Liver (tissue), 3 donors: ENCODE measurements at regions not wholly inside any gene's neighbourhood (a gene's known extent, or its start where the extent isn't known, plus 50 kb on each side); places are given as distances from the start of the nearest gene placed in this dataset.

Experiments
- ATF3 ChIP-seq: IDR thresholded peaks from 2 replicates; pipeline ENCODE4 v1.6.1; 2016; ENCODE audit warnings: antibody characterized with exemption
- CTCF ChIP-seq: fragments of 150-350 bp; IDR thresholded peaks from 2 replicates; pipeline ENCODE4 v1.5.1; 2017; ENCODE audit warnings: improper control_type of control experiment, low read depth, low read length; ENCODE audit not compliant: missing input control
- FOXA1 ChIP-seq: IDR thresholded peaks from 2 replicates; pipeline ENCODE4 v1.6.1; 2016; ENCODE audit warnings: antibody characterized with exemption
- GABPA ChIP-seq, 2 donors: IDR thresholded peaks in 1 of 2; conservative IDR thresholded peaks in 1 of 2; 2 replicates each; pipeline ENCODE4 v1.6.1; 2016; ENCODE audit warnings: antibody characterized with exemption in 2 of 2, mild to moderate bottlenecking in 1 of 2, moderate library complexity in 1 of 2
- NR2F2 ChIP-seq: IDR thresholded peaks from 2 replicates; pipeline ENCODE4 v1.6.1; 2016; ENCODE audit warnings: antibody characterized with exemption
- SP1 ChIP-seq: IDR thresholded peaks from 2 replicates; pipeline ENCODE4 v1.6.1; 2018; ENCODE audit warnings: antibody characterized with exemption, mild to moderate bottlenecking
- YY1 ChIP-seq: IDR thresholded peaks from 2 replicates; pipeline ENCODE4 v1.6.1; 2016; ENCODE audit warnings: antibody characterized with exemption, mild to moderate bottlenecking
- donor health status: healthy.
- donor health status: healthy.

GRCh38 chr3:95044101-95044500, 981.2 kb downstream of the NSUN3 start:
- TF ChIP-seq YY1 (no peak), CTCF (no peak), ATF3 (no peak), SP1 (no peak), GABPA (IDR thresholded peaks at IDR 0.05 in 1 of 2, conservative IDR thresholded peaks at IDR 0.05 in 1 of 2) (no peak), FOXA1 (no peak), NR2F2 (no peak)
